ENCODE measurements at regions not wholly inside any gene's neighbourhood (a gene's known extent, or its start where the extent isn't known, plus 50 kb on each side); places are given as distances from the start of the nearest gene placed in this dataset.

GRCh38 chr12:41709012-41709411, 435.7 kb downstream of the GXYLT1 start:
- TF ChIP-seq CTCF (conservative IDR thresholded peaks at IDR 0.05; ENCODE audit: low read depth, low read length): no peak
- TF ChIP-seq EZH2phosphoT487 (IDR thresholded peaks at IDR 0.05; ENCODE audit: borderline replicate concordance, low read length): no peak

Data from PC-3 (cell line).